IMR-90 (cell line): ENCODE measurements at regions not wholly inside any gene's neighbourhood (a gene's known extent, or its start where the extent isn't known, plus 50 kb on each side); places are given as distances from the start of the nearest gene placed in this dataset.

Experiments
- ATAC-seq: fragments of 200-7000 bp; cut with Tn5 transposase; 2 replicates; pipeline ENCODE4 v1.9.1; 2020; ENCODE audit warnings: low read depth, mild to moderate bottlenecking, moderate library complexity
- BruUV-seq: library from RNA; stranded (reverse); fragments of 400-500 nt; replicated peaks from 2 replicates; lab custom pipeline; 2021; lab: Mats Ljungman, UMichigan
- CTCF ChIA-PET: fragments of 300-600 bp; formaldehyde crosslinking; extraction: SDS; loops from one replicate; lab custom pipeline; 2021; ENCODE audit warnings: antibody characterized with exemption; lab: Yijun Ruan, JAX
- POLR2A ChIA-PET: fragments of 300-600 bp; sonication (Branson Sonifier 250); formaldehyde crosslinking; loops from one replicate; lab custom pipeline; 2022; ENCODE audit warnings: antibody characterized with exemption; ENCODE audit not compliant: unreplicated experiment; lab: Charles Lee
- DNase-seq: peaks from one replicate; pipeline ENCODE4 v3.0.0; 2013
- H2AFZ ChIP-seq: replicated peaks from 2 replicates; pipeline ENCODE3; 2013; ENCODE audit warnings: low read length, mild to moderate bottlenecking; ENCODE audit not compliant: poor library complexity
- H2AK5ac ChIP-seq: 2 replicates; pipeline ENCODE4 v1.6.1; 2013; ENCODE audit warnings: low read depth, low read length, inconsistent platforms
- H2AK9ac ChIP-seq: replicated peaks from 2 replicates; pipeline ENCODE3; 2013; ENCODE audit warnings: mild to moderate bottlenecking, low read depth, low read length, moderate library complexity; ENCODE audit not compliant: poor library complexity
- H2BK120ac ChIP-seq: 2 replicates; pipeline ENCODE4 v1.6.1; 2013; ENCODE audit warnings: low read depth, low read length, inconsistent platforms
- H2BK15ac ChIP-seq: 3 replicates; pipeline ENCODE4 v1.6.1; 2013; ENCODE audit warnings: low read depth, low read length, inconsistent platforms
- H2BK20ac ChIP-seq: 2 replicates; pipeline ENCODE4 v1.6.1; 2013; ENCODE audit warnings: low read depth, mild to moderate bottlenecking, inconsistent platforms, low read length, moderate library complexity
- H2BK5ac ChIP-seq: 2 replicates; pipeline ENCODE4 v1.6.1; 2013; ENCODE audit warnings: mild to moderate bottlenecking, low read depth, low read length, inconsistent platforms; ENCODE audit not compliant: poor library complexity, severe bottlenecking
- H3K14ac ChIP-seq: replicated peaks from 2 replicates; pipeline ENCODE4 v1.6.1; 2013; ENCODE audit warnings: low read depth, low read length, inconsistent platforms
- H3K18ac ChIP-seq: 2 replicates; pipeline ENCODE4 v1.6.1; 2013; ENCODE audit warnings: low read depth, low read length, control low read depth
- H3K23ac ChIP-seq: 2 replicates; pipeline ENCODE4 v1.6.1; 2013; ENCODE audit warnings: low read depth, low read length, inconsistent platforms
- H3K27ac ChIP-seq: 2 replicates; pipeline ENCODE4 v1.5.1; 2013; ENCODE audit warnings: mild to moderate bottlenecking, control low read depth, low read length; ENCODE audit not compliant: insufficient read depth
- H3K27me3 ChIP-seq: 2 replicates; pipeline ENCODE4 v1.6.1; 2013; ENCODE audit warnings: low read length; ENCODE audit not compliant: control insufficient read depth, insufficient read depth
- H3K36me3 ChIP-seq: 2 replicates; pipeline ENCODE4 v1.6.1; 2013; ENCODE audit warnings: low read length, mixed read lengths; ENCODE audit not compliant: control insufficient read depth, insufficient read depth
- H3K4ac ChIP-seq: 2 replicates; pipeline ENCODE4 v1.6.1; 2013; ENCODE audit warnings: low read depth, low read length, inconsistent platforms
- H3K4me1 ChIP-seq: 2 replicates; pipeline ENCODE4 v1.6.1; 2013; ENCODE audit warnings: low read length, mixed read lengths; ENCODE audit not compliant: control insufficient read depth, insufficient read depth
- H3K4me2 ChIP-seq: 2 replicates; pipeline ENCODE4 v1.6.1; 2013; ENCODE audit warnings: low read depth, mild to moderate bottlenecking, control low read depth, low read length, moderate library complexity
- H3K4me3 ChIP-seq: 2 replicates; pipeline ENCODE4 v1.5.1; 2013; ENCODE audit warnings: low read depth, mild to moderate bottlenecking, control low read depth, low read length, moderate library complexity; ENCODE audit not compliant: insufficient read depth
- H3K56ac ChIP-seq: 2 replicates; pipeline ENCODE4 v1.6.1; 2013; ENCODE audit warnings: low read length, inconsistent platforms; ENCODE audit not compliant: insufficient read depth; ENCODE audit errors: extremely low read depth
- H3K79me1 ChIP-seq, 2 experiments: 2 replicates each; pipeline ENCODE4 v1.6.1; 2013; ENCODE audit warnings: low read length in 2 of 2, inconsistent platforms in 1 of 2, low read depth in 1 of 2
- H3K9ac ChIP-seq: 2 replicates; pipeline ENCODE4 v1.6.1; 2013; ENCODE audit warnings: low read depth, low read length, control low read depth
- H3K9me1 ChIP-seq: 2 replicates; pipeline ENCODE4 v1.6.1; 2013; ENCODE audit warnings: low read length, inconsistent platforms; ENCODE audit not compliant: insufficient read depth
- H3K9me3 ChIP-seq: 2 replicates; pipeline ENCODE4 v1.6.1; 2013; ENCODE audit warnings: low read length; ENCODE audit not compliant: control insufficient read depth, insufficient read depth
- H4K20me1 ChIP-seq: 2 replicates; pipeline ENCODE4 v1.6.1; 2013; ENCODE audit warnings: low read length, inconsistent platforms; ENCODE audit not compliant: insufficient read depth
- H4K5ac ChIP-seq: 2 replicates; pipeline ENCODE4 v1.6.1; 2013; ENCODE audit warnings: mild to moderate bottlenecking, low read depth, low read length, control low read depth
- H4K8ac ChIP-seq, 2 experiments: 2 replicates each; pipeline ENCODE4 v1.6.1; 2013; ENCODE audit warnings: low read depth in 2 of 2, low read length in 2 of 2, control low read depth in 1 of 2, inconsistent platforms in 1 of 2
- H4K91ac ChIP-seq: 2 replicates; pipeline ENCODE4 v1.6.1; 2013; ENCODE audit warnings: low read depth, low read length, inconsistent platforms; ENCODE audit not compliant: insufficient read depth
- BHLHE40 ChIP-seq: fragments of 150-350 bp; IDR thresholded peaks from 2 replicates; pipeline ENCODE4 v1.6.1; 2016; ENCODE audit warnings: mild to moderate bottlenecking, low read depth, low read length
- CEBPB ChIP-seq: IDR thresholded peaks from 2 replicates; pipeline ENCODE4 v1.6.1; 2012; ENCODE audit warnings: low read depth, low read length, improper control_type of control experiment
- CHD1 ChIP-seq: IDR thresholded peaks from 2 replicates; pipeline ENCODE4 v1.6.1; 2012; ENCODE audit warnings: low read depth, low read length, improper control_type of control experiment
- CTCF ChIP-seq: conservative IDR thresholded peaks from 2 replicates; pipeline ENCODE4 v1.5.1; 2012; ENCODE audit warnings: mild to moderate bottlenecking, low read depth, low read length, improper control_type of control experiment
- ELK1 ChIP-seq: fragments of 150-350 bp; IDR thresholded peaks from 2 replicates; pipeline ENCODE4 v1.6.1; 2016; ENCODE audit warnings: low read depth, mild to moderate bottlenecking, low read length, moderate library complexity, borderline replicate concordance
- FOS ChIP-seq: fragments of 150-350 bp; IDR thresholded peaks from 2 replicates; pipeline ENCODE4 v1.6.1; 2016; ENCODE audit warnings: low read depth, low read length
- MAFK ChIP-seq: IDR thresholded peaks from 2 replicates; pipeline ENCODE4 v1.6.1; 2012; ENCODE audit warnings: low read depth, low read length, improper control_type of control experiment
- MAZ ChIP-seq: IDR thresholded peaks from 2 replicates; pipeline ENCODE4 v1.6.1; 2012; ENCODE audit warnings: low read depth, mild to moderate bottlenecking, low read length, improper control_type of control experiment, moderate library complexity, borderline replicate concordance
- MXI1 ChIP-seq: IDR thresholded peaks from 2 replicates; pipeline ENCODE4 v1.6.1; 2012; ENCODE audit warnings: low read depth, mild to moderate bottlenecking, low read length, moderate library complexity, borderline replicate concordance
- NFE2L2 ChIP-seq: fragments of 150-350 bp; IDR thresholded peaks from 2 replicates; pipeline ENCODE4 v1.6.1; 2016; ENCODE audit warnings: low read depth, mild to moderate bottlenecking, low read length
- POLR2A ChIP-seq: IDR thresholded peaks from 2 replicates; pipeline ENCODE4 v1.6.1; 2012; ENCODE audit warnings: mild to moderate bottlenecking, low read depth, low read length
- RAD21 ChIP-seq: IDR thresholded peaks from 2 replicates; pipeline ENCODE4 v1.6.1; 2012; ENCODE audit warnings: low read length, improper control_type of control experiment
- RCOR1 ChIP-seq: IDR thresholded peaks from 2 replicates; pipeline ENCODE4 v1.6.1; 2012; ENCODE audit warnings: mild to moderate bottlenecking, low read length, improper control_type of control experiment; ENCODE audit not compliant: insufficient replicate concordance
- RFX5 ChIP-seq: IDR thresholded peaks from 2 replicates; pipeline ENCODE4 v1.8.0; 2012; ENCODE audit warnings: low read depth, mild to moderate bottlenecking, low read length, moderate library complexity
- SMC3 ChIP-seq: fragments of 150-350 bp; IDR thresholded peaks from 2 replicates; pipeline ENCODE4 v1.6.1; 2016; ENCODE audit warnings: low read depth, mild to moderate bottlenecking, antibody characterized with exemption, low read length, moderate library complexity
- USF2 ChIP-seq: fragments of 150-350 bp; IDR thresholded peaks from 2 replicates; pipeline ENCODE4 v1.6.1; 2017; ENCODE audit warnings: mild to moderate bottlenecking, antibody characterized with exemption, low read length, low read depth
- WGBS, 2 experiments: methylation state at CpG; one replicate each; pipeline versions ENCODE4 v1.1.5 to v1.1.7; 2013; ENCODE audit warnings: missing lambda C conversion rate in 2 of 2; ENCODE audit not compliant: insufficient read length in 1 of 2; ENCODE audit errors: extremely low coverage in 2 of 2; 5-methylcytosine and 5-hydroxymethylcytosine counted together
- dilution Hi-C: fragments of 300-500 bp; cut with HindIII; formaldehyde crosslinking; loops from one replicate; pipeline ENCODE4 v1.14.3; 2018; ENCODE audit warnings: low sequenced_read_pairs; ENCODE audit not compliant: unreplicated experiment
- in situ Hi-C: fragments of 300-500 bp; cut with MboI; formaldehyde crosslinking; loops from 3 replicates; pipeline ENCODE4 v1.14.3; 2019; ENCODE audit warnings: low sequenced_read_pairs, inconsistent platforms, mixed read lengths
- intact Hi-C: fragments of 100-400 bp; cut with micrococcal nuclease; formaldehyde crosslinking; loops from 2 replicates; pipeline ENCODE4 v1.10.0; 2022

- Histone ChIP-seq H2AK9ac (no peak overlapping the region), H4K5ac (no peak overlapping the region), H3K4me3 (no peak overlapping the region), H2BK5ac (no peak overlapping the region), H2BK20ac (no peak overlapping the region), H3K18ac (no peak overlapping the region), H3K9me1 (no peaks in the 10 kb centered on the region; the same call in 1 of the 2 replicates), H3K79me1 (no peaks in the 10 kb centered on the region), H3K14ac (no peak overlapping the region), H3K4me1 (no peaks in the 10 kb centered on the region), H3K27me3 (peaks cover 4% of the 10 kb centered on the region; the same call in 1 of the 2 replicates), H4K8ac (no peak overlapping the region), H3K36me3 (no peaks in the 10 kb centered on the region), H3K9me3 (peaks cover 6% of the 10 kb centered on the region), H2AFZ (no peak overlapping the region), H3K9ac (no peak overlapping the region), H3K4ac (no peak overlapping the region), H2BK120ac (no peak overlapping the region), H3K27ac (no peak overlapping the region), H2BK15ac (no peak overlapping the region), H3K56ac (no peak overlapping the region), H2AK5ac (no peak overlapping the region; the same call in 1 of the 2 replicates), H3K4me2 (no peak overlapping the region), H4K20me1 (no peaks in the 10 kb centered on the region), H4K91ac (no peak overlapping the region), H3K23ac (no peak overlapping the region)
- ChIA-PET POLR2A (no interaction called here), CTCF (no interaction called here)
- dilution Hi-C loops: no loop called here
- ATAC-seq (no peak), DNase-seq (peak; percentile 64)
- BruUV-seq: no TSS peak
- in situ Hi-C loops: no loop called here
- TF ChIP-seq MAZ (no peak), NFE2L2 (no peak), CTCF (no peak), CEBPB (no peak), MAFK (no peak), POLR2A (no peak), RCOR1 (no peak), MXI1 (no peak), CHD1 (no peak), SMC3 (no peak), ELK1 (no peak), FOS (no peak), RFX5 (no peak), RAD21 (no peak), USF2 (no peak), BHLHE40 (no peak)
- intact Hi-C loops: no loop called here
- no CpG with 5 or more reads among the region's 3 CpGs for WGBS, 2 experiments
Measured at GRCh38 chr10:78162853-78163252, 129.2 kb downstream of the RPS24 start.
